GM19025 (cell line): ENCODE measurements at regions not wholly inside any gene's neighbourhood (a gene's known extent, or its start where the extent isn't known, plus 50 kb on each side); places are given as distances from the start of the nearest gene placed in this dataset.

Experiments
- ATAC-seq: cut with Tn5 transposase; IDR thresholded peaks from one replicate; pipeline ENCODE4 v1.9.1; 2021; ENCODE audit warnings: mild to moderate bottlenecking, low read depth, moderate library complexity; ENCODE audit not compliant: unreplicated experiment

DNA sequence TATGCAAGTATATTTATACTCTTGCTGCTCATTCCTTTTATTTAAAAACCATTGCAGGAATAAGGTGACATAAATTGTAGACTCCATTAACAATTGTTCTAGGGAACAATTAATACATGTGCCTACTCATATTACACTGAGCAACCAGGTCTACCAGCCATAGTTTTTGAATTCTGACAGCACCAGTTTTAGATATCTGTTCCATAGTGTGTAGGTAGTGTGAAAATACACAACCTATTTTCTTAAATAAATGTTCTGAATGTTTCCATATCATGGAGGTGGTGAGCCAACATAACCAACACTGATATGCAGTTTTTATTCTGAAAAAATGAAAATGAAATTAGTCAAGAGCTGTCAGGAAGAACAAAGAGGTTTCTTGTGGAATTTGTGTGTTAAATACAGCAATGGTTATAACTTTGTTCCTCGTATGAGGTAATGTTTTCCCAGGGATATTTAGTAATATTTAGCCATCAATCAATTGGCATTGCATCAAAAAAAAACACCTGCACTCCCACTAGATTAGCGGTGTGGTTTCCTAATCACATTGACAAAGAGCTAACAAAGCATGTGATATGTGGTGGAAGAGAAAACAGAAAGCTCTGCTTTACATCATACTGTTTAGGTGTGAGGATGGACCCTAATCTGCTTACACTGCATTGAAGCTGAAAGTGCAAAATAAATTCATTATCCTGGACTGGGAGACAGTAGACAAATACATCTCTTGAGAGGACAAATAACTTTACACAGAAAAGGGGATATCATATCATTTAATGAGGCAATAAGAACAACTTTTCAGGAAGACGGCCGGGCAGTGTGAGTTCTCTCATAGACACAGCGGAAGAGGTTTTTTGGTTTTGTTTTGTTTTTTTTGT, 369.5 kb upstream of the THBS1 start:
- ATAC-seq, result no peak

DNA sequence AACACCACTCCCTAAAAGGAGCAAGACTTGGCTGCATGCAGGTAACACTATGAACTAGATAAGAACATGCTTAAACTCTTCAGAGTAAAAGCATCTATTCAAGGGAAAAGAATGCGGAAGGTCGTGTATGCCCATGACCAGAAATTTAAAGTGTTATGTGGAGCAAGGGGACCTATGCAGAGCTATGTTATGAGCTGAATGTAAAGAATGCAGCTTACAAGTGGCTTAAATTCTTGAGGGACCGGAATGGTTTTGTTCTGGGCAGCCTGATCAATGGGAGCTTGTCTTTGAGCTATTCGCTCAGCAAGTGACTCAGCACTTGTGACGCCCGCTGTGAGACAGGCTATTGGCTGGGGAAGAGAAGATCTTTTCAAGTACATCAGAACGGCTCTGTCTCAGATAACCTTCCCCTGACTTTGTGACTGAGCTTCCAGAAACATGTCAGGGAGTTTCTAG, 367.5 kb upstream of the THBS1 start:
- no peak for ATAC-seq

DNA sequence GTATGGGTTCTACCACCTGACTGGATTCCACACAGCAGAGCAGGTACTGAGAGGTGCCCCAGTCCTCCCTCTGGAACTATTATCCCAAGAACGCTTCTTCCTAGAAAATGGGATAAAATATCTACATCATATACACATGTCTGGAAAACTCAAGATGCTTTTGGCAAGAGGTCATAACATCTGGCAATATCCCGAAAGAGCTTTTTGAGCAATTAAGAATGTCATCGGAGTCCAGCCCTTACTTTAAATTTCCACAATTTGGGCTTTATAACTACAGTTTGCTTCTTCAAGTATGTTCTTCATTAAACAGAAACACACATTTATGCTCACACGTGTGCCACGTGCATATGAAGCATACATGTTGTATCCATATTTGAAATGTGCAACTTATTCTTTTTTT, 365.9 kb upstream of the THBS1 start:
- no peak for ATAC-seq

DNA sequence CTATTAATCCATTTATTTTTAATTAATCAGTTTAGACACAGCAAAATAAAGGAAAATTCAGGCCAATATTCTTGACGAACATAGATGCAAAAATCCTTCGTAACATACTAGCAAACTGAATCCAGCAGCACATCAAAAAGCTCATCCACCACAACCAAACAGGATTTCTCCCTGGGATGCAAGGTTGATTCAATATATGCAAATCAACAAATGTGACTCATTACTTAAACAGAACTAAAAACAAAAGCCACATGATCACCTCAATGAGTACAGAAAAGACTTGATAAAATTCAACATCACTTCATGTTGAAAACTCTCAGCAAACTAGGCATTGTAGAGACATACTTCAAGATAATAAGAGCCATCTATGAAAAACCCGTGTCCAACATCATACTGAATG, 364.1 kb upstream of the THBS1 start:
- no peak for ATAC-seq

DNA sequence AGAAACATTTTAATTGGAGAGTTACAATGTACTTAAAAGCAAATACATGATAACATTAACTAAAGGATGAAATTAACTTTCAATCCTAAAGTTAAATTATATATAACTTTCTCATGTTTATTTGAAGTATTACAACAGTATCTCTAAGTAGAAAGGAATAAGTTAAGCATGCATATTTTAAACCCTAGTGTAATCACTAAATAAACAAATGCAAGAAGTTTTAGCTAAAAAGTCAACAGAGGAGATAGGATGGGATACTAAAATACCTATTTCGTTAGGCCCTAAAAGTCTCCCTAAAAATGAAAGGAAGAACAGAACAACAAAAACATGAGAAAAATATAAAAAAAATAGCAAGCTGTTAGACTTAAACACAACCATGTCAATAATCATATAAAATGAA, 361.3 kb upstream of the THBS1 start:
- ATAC-seq, result no peak

DNA sequence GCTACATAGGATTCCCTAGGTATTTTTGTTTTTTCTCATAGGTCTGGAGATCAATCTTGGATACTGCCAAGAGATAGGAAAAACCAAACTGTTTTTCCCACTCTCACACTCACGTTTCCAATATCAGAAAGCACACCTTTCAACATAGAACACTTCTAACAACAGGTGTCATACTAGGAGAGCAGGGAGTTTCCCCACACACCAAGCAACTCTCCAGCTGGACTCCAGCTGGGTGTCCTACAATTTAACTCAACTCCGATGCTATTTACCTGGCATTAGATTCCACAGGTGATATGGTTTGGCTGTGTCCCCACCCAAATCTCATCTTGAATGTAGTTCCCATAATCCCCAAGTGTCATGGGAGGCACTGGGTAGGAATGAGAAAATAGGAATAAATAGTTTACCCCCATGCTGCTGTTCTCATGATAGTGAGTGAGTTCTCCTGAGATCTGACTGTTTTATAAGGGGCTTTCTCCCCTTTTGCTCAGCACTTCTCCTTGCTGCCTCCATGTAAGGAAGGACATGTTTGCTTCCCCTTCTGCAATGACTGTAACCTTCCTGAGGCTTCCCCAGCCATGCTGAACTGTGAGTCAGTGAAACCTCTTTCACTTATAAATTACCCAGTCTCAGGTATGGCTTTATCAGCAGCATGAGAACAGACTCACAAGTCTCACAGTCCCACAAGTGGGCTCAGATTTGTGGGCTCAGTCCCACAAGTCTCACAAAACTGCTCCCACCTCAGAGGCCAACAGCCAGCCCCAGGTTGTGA, 354.5 kb upstream of the THBS1 start:
- no peak for ATAC-seq

DNA sequence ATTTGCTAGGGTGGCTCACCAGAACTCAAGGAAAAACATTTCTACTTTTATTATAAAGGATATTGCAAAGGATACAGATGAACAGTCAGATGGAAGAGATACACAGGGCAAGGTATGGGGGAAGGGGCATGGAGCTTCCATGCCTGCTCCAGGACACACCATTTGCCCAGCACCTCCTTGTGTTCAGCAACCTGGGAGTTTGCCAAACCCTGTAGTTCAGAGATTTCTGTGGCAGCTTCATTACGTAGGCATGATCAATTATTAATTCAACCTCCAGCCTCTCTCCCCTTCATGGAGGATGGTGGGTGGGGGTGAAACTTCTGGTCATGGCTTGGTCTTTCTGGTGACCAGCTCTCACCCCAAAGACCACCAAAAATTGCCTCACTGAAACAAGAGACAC, 353.9 kb upstream of the THBS1 start:
- ATAC-seq, result no peak

DNA sequence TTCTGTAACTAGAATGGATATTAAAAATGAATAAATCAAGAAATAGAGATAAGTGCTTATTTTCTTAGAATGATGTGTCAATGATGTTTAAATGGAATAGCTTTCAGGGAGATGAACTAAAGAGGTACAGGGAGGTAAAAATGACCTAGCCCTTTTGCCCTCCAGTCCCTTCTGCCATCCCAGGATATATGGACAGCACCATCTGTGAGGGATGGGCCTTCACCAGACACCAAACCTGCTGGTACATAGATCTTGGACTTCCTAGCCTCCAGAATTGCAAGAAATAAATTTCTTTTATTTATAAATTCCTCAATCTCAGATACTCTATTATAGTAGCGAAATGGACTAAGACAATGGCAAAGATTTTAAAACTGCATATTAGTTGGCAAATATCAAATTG, 352.0 kb upstream of the THBS1 start:
- ATAC-seq, result no peak

DNA sequence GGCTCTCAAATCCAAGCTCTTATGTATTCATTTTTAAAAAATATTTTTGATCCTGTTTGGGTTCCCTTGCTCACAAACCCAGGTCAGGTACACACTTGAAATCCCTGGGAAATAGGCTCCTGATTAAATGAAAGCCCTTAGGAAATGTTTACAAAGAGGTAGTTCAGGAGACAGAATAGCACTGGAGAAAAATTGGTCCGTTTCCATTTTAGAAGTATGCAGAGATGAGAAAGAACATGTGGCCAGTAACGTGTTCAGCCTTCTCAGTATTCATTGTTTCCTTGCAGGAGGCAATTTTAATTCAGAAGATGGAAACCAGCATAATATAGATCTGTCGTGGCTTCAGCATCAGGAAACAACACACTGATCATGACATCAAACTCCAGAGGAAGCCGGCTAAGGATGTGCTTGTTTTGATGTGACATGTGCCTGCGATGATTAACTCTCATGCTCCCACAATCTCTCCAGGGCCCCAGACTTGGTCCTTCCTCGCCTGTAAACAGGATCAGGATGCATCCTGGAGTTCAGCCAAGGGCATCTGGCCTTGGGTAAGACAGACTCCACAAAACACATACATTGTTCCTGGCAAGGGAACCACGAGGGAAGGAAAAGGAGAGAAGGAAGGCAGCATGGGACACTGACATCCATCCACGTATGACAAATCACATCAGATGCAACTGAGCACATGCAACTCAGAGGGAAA, 350.5 kb upstream of the THBS1 start:
- ATAC-seq, result no peak

DNA sequence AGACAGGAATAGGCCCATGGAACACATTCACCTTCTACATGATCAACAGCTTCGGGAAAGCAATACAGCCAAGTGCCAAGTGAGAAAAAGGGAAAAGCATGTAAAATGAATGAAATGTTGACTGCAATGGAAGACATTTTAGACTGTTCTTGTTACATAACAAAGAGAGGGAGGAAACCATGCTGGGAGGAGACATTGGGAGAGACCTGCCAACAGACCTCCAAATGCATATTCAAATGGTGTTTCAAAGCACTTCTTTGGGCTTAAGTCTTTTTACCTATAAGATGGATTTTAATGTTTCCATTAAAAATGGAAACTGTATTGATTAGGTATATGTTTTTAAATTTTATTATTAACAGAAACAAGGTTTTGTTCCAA, 350.0 kb upstream of the THBS1 start:
- ATAC-seq, result no peak

DNA sequence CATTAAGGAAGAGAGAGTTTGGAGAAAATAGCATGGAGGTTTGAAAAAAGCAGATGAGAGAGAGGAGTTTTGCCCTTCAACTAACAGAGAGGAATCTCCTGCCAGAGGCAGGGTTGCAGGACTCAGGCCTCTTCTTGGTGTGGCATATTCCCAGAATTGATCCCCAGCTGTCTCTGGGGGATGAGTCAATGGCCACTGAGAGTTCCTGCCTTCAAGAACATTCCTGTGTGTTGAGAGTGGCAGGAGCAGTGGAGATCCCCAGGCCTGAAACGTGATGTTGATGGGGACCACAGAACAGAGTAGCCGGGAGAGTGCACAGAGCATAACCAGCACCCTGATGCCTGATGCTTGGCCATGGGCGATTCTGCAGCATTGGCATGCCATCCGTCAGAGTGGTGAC, 348.4 kb upstream of the THBS1 start:
- no peak for ATAC-seq

DNA sequence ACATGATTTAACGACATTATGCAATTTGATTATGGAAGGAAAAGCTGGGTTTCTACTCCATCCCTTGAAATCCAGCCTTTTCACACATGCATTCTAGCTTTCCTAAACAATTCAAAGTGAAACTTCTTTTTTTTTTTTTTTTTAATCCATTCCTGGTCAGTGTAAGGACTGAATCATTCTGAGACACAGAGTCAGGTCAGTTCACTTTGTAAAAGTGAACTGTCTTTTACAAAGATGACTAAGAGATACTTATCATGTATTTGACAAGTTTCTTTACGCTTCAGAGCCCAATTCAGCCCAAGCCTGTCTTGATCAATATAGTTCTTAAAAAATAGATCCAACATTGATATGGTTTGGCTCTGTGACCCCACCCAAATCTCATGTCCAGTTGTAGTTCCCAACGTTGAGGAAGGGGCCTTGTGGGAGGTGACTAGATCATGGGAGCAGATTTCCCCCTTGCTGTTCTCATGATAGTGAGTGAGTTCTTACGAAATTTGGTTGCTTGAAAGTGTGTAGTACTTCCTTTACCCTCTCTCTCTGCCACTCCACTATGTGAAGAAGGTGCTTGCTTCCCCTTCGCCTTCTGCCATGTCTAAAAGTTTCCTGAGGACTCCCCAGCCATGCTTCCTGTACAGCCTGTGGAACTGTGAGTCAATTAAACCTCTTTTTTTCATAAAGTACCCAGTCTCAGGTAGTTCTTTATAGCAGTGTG, 345.6 kb upstream of the THBS1 start:
- no peak for ATAC-seq

DNA sequence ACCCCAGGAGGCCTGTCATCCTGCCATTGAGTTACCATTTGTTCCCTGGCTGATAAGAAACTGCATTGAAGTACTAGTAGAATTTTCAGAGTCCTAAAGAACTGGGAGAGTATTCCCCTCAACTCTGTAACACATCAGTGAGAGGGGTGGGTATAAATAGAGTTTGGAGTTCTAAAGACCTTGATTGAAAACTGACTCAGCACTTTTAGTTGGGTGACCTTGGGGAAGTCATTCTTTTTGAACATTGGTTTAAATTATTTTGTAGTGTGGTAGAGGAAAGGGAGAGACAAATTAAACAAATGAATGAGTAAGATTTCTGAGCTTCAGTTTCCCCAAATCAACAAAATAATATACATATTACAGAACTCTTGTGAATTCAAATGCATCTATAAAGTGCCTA, 344.5 kb upstream of the THBS1 start:
- ATAC-seq, result no peak

DNA sequence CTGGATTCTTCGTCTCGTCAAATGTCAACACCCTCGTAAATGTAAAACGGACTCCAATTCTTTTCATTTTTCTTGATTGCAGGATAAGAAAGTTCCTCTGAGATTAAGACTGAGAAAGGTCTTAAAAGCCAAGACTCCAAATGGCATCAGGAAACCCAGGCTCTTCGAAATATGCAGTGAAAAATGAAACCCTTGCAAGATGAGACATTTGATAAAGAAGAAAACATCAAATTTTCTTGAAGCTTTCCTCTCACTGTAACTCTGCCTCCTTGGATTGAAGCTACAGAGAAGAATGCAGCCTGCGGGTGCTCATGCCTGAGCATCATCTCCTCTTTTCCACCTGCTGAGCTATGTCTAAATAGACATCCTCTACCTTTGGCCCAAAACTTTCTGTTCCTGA, 342.4 kb upstream of the THBS1 start:
- ATAC-seq, result no peak

DNA sequence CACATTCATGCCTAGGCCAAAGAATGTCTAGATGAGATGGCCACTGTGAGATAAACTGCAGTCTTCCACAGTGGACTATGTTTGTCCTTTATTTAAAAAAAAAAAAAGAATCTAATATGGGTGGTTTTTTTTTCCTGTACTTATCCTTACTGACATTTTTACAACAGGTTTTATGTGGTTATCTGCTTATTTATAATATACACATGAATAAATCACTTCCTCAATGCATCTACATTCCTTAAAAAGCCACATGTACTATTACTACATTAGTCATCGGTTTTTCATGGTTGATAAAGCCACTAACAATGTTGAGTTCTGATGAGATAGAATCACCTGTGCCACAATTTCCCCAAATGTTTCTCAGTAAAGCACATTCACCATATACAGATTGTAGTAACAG, 341.3 kb upstream of the THBS1 start:
- no peak for ATAC-seq

DNA sequence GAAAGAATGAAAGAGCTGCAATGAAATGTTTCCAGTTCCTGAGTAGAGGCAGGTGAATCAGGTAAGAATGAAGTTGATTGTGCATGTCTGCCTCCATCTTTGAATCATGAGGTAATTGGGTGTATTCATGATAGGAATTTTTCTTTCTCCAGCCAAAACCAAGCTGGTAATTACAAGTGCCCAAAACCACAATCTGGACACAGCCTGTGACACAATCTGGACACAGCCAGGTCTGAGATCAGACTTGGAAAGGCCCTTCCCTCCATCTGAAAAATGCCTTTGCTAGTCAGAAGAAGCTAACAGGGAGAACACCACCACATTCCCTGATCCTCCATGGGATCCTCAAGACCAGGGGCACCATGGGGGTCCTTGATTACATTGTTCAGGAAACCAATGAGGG, 338.5 kb upstream of the THBS1 start:
- ATAC-seq, result no peak

DNA sequence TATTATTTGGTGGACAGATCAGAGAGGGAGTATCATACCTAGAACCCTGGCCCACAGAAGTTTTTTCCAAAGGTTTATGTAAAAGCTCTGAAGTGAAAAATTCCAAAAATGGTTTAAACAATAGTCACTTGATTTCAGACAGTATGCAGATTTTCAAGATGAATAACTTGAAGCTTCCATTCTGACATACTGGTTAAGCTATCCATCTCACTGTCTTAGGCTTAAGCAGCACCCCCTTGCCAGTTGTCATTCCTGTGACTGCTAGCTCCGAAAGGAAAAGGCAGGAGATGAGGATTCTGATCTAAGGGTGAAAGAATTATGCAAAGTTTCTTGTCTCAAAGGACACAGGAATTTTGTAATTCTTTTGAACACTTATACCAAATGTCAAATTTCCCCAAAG, 337.5 kb upstream of the THBS1 start:
- ATAC-seq, result no peak

DNA sequence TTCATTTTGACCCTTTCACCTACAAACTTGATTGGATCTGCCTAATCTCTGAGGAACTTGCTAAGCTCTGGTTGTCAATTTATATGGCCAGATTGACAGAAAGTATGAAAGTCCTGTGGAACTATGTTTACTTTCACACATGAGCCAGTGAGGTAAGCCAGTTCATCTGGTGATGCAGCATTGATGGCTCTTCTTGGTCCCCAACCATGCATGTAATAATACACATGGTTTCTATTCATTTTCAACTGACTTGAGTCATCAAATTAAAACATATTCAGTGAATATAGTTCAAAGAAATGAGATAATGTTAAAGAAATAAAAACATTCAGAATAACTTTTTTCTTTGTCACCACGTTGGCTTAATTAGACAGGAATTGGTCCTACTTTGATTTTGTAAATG, 336.1 kb upstream of the THBS1 start:
- no peak for ATAC-seq

DNA sequence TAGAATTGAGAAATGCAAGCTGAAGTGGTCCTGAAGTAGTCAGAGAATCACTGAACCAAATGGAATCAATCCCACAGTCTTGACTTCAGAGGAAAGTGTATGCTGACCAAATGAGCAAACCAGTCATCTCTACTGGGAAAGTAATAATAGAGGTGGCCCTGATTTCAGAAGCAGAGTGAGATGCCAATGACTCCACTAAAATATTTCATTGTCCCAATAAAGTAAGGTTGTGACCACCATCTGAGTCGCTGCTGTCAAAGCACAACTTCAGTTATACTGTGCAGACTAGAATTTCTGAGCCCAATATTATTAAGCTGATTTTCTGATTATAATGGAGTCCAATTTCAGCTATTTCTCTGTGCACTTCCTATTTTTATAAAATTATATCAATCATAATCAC, 334.4 kb upstream of the THBS1 start:
- ATAC-seq, result no peak

DNA sequence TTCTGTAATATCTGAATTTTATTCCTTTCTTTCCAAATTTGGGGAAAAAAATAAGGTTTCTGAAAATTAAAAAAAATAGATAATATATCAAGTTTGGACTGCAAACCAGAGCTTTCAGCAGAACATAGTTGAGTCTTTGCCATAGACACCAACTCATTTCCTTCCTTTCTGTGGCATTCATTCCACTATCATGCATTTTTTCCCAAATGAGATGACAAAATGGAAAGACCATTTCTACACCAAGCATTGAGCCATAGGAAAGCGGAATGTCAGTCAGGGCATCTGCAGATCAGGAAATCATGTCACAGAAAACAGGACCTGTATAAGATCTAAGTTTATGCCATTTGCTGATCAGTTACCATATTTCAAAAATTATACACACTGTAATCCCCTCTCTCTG, 333.3 kb upstream of the THBS1 start:
- ATAC-seq, result no peak

DNA sequence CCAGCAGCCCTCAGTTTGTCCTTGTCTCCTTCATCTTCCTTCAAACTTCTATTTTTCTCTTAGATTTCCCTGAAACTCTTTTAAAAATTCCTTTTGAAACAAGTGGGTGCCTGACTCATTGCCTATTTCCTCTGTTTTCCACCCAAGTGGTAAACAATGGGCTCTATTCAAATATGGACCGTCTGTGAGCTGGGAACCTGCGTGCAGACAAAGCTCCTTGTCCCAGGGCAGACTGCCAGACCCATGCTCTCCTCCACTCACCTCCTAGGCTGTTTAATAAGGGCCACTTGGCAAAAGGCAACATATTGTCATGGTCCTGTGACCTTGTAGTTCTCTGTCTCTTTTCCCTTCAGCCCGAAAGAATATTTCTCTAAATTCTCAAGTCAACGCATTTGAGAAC, 332.7 kb upstream of the THBS1 start:
- no peak for ATAC-seq
